PC-3 (cell line): ENCODE measurements at regions not wholly inside any gene's neighbourhood (a gene's known extent, or its start where the extent isn't known, plus 50 kb on each side); places are given as distances from the start of the nearest gene placed in this dataset.

Experiments
- EZH2 ChIP-seq: fragments of 300-600 bp; sonication (generic); IDR thresholded peaks from one replicate; pipeline ENCODE4 v1.6.1; 2017; ENCODE audit warnings: antibody characterized with exemption, mild to moderate bottlenecking, low read length; ENCODE audit not compliant: unreplicated experiment
- TF ChIP-seq, protein P1 (sequence below): fragments of 300-600 bp; sonication (generic); conservative IDR thresholded peaks from 2 replicates; pipeline ENCODE4 v1.5.1; 2017; ENCODE audit warnings: antibody characterized with exemption, low read depth, mild to moderate bottlenecking, low read length

DNA sequence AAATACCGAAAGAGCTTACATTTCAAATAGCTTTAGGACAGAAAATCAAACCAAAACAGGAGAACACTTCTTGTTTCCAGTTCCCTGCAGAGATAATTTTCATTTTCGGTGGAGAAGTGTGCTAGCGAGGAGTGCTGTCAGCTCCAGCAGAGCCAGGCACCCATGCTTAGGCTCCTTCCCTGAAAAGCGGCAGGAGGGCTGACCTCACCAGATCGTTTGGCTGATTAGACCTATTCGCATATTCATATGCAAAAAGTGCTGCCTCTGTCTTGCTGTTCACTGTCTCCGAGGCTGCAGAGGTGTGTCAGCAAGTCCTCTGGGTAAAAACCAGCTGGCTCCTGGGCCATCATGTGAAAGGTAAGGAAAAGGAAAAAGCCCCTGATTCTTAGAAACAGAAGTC is 225.8 kb upstream of the COPS8 start:
- TF ChIP-seq, protein P1, sequence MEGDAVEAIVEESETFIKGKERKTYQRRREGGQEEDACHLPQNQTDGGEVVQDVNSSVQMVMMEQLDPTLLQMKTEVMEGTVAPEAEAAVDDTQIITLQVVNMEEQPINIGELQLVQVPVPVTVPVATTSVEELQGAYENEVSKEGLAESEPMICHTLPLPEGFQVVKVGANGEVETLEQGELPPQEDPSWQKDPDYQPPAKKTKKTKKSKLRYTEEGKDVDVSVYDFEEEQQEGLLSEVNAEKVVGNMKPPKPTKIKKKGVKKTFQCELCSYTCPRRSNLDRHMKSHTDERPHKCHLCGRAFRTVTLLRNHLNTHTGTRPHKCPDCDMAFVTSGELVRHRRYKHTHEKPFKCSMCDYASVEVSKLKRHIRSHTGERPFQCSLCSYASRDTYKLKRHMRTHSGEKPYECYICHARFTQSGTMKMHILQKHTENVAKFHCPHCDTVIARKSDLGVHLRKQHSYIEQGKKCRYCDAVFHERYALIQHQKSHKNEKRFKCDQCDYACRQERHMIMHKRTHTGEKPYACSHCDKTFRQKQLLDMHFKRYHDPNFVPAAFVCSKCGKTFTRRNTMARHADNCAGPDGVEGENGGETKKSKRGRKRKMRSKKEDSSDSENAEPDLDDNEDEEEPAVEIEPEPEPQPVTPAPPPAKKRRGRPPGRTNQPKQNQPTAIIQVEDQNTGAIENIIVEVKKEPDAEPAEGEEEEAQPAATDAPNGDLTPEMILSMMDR = no peak
- no peak for TF ChIP-seq EZH2
